GM18868 (cell line): ENCODE measurements at regions not wholly inside any gene's neighbourhood (a gene's known extent, or its start where the extent isn't known, plus 50 kb on each side); places are given as distances from the start of the nearest gene placed in this dataset.

ENCODE experiments used
- ATAC-seq: cut with Tn5 transposase; IDR thresholded peaks from one replicate; pipeline ENCODE4 v1.9.1; 2021; ENCODE audit warnings: mild to moderate bottlenecking, moderate library complexity; ENCODE audit not compliant: unreplicated experiment

DNA sequence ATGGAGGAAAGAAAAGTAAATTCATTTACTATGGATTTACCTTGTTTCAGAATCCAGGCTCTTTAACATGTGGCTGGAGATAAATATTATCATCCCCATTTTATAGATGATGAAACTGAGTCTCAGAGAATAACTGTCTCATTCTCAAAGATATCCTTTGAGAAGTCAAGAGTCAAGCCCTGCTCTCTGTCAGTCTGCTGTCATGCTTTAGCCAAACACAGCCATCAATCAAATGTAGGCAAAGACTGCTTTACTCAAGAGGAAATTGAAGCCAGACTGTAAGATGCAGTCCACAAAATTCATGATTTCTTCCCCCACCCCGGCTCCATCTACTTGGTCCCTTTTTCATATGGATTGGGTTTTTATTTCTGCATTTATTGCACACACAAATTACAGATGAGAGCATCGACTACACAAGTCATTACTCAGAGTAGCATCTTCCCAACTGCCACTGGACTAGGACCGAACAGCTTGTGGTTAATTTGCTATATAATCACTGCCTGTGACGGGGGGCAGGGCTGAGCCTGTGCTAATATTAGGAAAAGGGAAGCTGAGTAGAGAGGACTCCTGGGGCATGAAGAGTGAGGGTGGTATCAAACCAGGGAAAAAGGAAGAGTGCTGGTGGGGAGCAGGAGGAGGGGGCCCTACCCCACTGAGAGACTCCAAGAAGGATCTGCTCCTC lies 102.7 kb upstream of the TOP1 start:
- ATAC-seq, result no peak

DNA sequence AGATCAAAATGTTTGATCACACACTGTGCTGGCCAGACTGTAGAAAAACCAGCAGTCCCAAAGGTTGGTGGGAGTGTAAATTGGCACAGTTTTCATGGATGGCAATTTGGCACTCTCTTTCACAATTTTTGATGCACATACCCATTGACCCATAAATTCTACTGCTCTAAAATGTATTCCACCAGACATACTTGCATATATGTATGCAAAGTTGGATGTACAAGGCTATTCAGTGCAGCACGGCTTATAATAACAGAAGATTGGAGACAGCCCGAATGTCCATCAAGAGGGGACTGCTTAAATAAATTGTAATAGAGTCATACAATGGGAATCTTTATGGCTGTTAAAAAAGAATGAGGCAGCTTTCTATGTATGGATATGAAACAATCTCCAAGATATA lies 101.7 kb upstream of the TOP1 start:
- ATAC-seq, result no peak

DNA sequence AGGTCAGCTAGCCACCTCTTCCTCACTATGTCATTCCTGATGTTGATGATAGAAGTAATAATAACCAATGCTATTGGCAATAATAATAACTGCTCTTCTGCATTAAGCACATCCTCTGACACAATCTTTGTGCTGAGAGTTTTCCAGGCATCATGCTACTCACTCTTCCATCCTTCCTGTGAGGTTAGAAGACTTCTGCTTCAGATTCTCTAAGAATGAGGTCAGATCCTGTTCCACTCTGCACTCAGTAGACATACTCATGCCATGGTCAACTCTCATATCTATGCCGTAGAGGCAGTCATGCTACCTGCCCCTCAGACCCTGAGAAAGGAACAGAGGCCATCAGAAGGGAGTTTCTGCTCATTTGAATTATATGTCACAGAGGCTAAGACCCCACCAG lies 98.1 kb upstream of the TOP1 start:
- ATAC-seq, result no peak

DNA sequence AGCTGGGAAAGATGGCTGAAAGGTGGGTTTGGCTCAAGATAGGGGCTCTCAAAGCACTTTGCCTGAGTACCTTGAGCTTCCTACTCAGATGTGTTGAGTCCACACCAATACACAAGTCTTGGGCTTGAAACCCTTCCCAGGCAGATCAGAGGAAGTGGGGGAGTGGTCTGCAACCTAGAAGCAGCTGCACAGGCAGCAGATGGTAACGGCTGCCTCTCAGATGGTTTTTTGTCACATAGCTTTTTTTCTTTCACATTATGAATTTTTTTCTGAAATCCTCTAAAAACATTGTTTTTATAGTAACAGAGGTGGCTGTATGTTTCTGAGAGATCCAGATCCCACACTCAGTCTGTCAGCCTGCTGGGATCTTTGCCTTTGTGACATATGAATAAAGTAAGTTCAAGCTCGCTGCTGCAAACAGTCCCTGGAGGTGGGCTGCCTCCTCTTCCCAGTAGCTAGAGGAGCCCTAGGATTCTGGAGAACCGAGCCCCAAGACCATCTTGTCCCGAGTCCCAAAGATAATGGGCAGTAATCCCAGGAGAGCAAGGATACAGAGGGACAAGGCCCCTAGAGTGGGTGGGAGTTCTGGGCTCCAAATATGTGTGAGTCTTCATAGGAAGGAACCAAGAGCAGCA lies 97.1 kb upstream of the TOP1 start:
- no peak for ATAC-seq

DNA sequence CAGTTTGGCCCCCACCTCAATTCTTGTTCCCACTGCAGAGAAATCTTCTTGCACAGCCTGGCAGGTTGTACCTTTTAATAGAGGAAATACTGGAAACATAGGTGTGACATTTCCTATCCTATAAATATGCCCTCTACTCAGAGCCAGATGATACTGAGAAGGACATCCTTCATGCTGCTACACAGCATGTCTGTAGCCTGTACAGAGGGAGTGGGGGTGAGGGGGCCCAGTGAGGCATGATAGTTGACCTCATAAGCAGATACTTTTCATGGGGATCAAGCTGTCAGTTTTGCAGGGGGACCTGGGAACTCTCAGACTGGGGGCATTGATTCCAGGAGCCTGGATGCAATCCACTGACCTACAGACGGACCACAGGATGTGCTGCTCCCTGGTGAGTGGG lies 96.2 kb upstream of the TOP1 start:
- no peak for ATAC-seq

DNA sequence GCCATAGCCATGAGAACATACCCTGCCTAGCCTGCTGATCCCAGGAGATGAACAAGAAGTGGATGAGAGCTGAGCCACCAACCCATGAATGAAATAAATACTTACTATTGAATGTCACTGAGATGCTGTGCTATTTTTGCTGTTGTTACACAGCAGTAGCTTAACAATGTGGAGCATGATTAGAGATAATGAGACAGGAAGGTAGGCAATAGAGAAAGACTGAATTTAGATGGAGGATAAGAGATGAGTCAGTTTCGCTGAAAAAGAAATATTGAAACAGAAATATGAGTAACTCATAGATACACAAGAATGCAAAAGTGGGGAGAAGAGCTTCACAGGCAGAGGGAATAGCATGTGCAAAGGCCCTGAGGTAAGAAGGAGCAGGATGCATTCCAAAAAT lies 94.9 kb upstream of the TOP1 start:
- no peak for ATAC-seq

DNA sequence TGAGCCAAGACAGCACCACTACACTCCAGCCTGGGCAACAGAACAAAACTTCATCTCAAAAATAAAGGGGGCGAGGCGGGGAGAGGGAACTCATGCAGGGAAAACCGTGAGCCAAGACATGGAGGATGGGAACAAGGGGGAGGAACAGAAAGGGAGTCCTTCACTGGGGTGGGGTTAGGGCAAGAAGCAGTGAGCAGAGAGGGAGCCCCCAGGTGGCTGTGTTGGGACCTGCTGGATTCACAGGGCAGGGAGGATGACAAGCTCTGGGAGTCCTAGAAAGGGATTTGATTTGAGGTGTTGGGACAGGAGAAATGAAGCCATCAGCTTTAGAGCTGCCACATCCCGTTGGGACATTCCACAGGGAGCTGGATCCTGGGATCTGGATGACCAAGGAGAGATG lies 90.6 kb upstream of the TOP1 start:
- ATAC-seq, result no peak

DNA sequence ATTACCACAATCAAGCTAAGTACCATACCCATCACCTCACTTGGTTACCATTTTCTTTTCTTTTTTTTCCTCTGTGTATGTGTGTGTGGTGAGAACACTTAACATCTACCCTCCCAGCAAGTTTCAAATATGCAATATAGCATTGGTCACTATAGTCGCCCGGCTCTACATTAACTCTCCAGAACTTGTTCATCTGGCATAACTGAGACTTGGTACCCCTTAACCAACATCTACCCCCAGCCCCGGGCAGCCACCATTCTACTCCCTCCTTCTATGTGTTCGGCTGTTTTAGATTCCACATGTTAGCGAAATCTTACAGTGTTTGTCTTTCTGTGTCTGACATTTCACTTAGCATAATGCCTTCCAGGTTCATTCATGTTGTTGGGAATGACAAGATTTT lies 89.0 kb upstream of the TOP1 start:
- ATAC-seq, result no peak

DNA sequence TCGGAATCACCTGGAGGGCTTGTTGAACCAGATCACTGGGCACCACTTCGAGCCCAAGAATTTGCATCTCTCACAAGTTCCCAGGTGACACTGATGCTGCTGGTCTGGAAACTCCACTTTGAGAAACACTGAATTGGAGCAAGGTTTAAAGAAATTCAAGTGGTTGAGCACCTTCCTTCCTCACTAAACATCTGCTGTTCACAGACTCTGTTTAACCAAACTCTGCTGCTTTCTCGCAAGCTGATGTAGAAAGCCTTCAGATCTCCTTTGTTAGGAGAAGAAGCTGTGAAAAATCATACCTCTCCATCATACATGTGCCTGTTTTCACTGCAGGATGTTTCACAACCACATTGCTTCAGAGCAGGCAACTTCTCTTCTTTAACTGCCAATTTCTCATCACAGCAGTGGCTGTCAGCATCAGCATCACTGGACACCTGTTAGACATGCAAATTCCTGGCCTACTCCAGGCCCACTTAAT lies 87.5 kb upstream of the TOP1 start:
- no peak for ATAC-seq

DNA sequence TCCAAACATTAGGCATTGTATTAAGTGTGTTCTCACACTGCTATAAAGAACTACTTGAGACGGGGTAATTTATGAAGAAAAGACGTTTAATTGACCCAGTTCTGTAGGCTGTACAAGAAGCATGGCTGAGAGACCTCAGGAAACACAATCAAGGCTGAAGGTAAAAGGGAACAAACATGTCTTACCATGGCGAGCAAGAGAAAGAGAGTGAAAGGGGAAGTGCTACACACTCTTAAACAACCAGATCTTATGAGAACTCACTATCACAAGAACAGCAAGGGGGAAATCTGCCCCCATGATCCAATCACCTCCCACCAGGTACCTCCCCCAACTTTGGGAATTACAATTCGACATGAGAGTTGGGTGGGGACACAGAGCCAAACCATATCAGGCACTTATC lies 86.6 kb upstream of the TOP1 start:
- no peak for ATAC-seq

DNA sequence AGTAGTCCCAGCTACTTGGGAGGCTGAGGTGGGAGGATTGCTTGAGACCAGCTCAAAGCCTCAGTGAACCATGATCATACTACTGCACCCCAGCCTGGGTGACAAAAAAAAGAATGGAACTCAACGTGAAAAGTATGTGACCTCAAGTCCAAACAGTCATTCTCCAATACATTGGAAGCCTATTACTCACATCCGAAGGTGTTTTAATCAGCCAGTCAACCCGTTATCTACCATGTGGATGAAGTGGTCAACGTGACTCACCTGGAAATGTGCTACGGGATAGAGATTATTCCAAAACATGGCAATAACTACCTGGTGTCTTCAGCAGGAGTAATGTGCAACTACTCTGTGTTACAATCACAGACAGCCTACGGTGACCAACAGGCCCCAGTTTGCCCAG lies 85.8 kb upstream of the TOP1 start:
- ATAC-seq, result no peak

DNA sequence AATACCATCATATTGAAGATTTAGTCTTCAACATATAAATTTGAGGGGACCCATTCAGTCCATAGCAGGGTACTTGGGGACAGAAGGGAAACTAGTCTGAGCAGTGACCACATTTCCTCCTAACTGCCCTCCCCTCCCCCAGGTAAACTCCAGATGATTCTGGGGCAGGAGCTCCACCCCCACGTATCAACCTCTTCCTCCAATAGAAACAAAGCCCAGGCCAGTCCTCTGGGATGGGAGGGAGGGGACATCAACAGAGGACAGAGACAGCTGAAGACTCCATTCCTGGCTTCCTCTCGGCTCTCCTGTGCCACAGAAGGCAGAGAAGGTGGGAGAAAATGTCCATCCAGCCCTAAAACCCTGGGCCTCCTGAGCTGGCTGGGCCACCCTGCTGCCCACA lies 85.0 kb upstream of the TOP1 start:
- no peak for ATAC-seq

DNA sequence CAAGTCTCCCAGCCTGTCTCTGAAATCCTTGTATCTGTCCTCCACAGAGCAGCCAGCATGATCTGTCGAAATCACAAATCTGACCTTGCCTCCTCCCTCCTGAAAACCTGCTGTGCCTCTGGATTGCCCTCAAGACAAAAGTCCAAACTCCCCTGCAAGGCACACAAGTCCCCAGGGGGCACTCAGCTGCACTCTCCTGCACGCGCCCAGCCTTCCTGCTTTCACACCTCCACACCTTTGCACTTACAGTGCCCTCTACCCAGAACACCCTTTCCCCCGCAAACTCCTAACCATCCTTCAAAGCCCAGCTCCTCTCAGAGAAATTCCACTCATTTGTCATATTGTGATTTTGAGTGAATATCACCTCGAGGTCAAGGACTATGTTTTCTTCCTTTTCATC lies 83.4 kb upstream of the TOP1 start:
- no peak for ATAC-seq

DNA sequence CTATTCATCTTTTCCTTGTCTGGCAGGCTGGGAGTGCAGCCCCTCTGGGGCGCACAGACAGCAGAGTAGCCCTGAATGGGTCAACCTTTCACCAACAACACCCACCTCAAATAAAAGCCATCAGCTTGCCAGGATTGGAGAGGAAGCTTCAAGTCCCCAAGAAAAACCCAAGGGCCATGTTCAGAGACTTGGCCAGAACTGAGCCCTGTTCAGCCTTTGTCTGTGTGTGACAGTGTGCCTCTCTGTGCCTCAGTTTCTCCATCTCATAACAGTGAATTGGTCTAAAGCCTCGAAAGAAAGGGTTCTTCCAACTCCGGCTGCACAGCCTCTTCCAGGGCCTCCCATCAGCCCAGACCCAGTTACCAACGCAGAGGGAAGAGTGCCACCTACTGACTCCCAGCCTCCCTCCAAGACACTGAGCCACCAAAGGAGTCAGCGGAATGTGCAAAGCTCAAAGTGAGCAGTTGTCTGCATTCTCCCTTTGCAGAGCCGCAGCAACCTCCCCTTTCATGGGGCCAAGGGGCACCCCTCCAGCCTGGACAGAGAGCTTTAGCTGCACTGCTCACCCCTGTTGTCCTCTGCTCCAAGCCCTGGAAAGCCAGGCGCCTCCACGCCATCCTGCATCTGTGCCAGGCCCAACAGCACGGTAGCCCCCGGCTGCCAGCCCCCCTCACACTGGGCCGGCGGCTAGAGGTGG lies 82.7 kb upstream of the TOP1 start:
- no peak for ATAC-seq

DNA sequence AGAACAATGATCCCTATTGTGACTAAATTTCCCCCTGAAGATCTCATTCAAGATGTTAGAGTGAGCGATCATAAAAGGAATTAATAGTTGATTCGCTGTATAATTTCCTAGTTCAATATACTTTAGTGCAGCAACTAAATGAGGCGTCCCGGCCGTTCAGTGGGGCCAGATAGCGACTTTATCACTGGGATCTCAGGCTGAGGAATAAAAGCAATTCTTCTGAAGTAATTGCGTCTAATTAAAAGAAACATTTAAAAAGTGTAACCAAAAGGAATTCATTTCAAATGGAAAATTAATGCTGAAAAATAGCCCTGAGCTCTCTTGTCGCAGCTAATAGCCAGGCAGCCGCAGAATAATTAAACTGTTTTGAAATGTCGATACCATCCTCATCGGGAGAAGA lies 82.2 kb upstream of the TOP1 start:
- ATAC-seq, result no peak

DNA sequence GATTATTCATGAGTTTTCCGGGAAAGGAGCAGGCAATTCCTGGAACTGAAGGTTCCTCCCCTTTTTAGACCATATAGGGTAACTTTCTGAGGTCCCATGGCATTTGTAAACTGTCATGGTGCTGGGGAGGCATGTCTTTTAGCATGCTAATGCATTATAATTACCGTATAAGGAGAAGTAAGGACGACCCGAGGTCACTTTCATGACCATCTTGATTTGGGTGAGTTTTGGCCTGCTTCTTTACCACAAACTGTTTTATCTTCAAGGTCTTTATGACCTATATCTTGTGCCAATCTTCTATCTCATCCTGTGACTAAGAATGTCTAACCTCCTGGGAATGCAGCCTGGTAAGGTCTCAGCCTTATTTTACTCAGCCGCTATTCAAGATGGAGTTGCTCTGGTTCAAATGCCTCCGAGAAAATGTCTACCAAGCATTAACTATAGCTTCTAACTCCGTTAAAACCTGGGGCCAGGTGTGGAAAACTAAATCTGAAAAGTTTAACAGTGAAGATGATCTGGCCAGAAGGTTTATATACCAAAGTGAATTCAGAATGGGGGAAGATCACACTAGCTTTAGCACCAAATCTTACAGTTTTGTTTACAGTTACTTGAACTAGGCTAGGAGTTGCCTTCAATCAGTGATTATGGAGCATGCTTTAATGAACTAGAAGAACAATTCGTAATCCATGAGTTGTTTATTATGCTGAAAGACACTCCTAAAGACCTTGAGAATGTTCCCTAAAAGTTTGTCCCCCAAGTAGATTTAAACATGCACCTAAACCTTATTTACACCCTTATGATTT lies 80.0 kb upstream of the TOP1 start:
- no peak for ATAC-seq

DNA sequence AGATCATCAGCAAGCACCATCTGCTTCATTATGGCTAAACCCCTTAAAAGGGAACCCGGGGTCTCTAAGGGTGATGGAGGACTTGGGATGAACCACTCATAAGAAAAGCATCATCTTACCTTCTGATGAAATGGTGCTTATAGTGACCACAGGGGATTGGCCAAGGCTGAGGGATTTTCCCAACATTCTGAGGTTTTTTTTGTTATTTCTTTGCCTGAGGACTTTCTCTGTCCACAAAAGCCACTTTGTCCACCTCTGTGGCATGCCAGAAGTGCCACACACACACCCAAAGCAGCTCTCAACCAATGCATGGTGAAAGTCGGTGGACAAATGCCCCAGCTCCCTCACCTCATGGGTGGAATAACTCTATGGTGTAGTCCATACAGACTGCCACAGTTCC lies 79.3 kb upstream of the TOP1 start:
- ATAC-seq, result no peak

DNA sequence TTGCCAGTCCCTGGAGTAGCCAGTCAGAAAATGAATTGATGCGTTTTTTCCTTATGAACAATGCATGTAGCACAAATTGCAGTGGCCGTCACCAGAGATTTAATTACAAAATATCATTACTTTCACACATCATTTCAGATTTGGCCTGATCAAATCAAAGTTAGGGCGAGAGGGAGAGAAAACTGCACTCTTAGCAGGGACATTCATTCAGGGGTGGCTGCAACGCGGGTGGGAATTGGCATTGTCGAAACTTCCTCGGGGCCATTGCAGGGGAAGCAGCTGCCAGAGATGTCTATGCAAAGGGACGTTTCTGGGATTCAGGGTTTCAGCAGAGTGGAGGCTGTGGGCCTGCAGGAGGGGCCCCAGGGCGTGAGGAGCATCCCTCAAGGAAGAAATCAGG lies 76.5 kb upstream of the TOP1 start:
- ATAC-seq, result no peak

DNA sequence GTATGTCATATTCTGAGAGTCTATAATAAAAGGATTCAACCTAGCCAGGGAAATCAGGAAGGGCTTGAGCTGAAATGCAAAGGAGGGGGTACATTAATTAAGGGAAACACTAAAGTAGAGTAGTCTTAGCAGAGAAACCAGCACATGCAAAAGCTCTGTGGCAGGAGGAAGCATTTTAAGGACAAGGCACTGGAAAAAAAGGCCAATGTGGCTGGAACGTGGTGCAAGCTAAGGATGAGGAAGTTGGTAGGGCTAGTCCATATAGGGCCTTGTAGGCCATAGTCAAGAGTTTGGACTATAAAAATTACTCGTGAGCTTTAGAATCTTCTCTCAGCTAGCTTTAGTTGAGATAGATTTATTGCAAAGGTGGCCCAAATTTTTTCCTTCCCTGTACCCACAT lies 75.2 kb upstream of the TOP1 start:
- ATAC-seq, result no peak

DNA sequence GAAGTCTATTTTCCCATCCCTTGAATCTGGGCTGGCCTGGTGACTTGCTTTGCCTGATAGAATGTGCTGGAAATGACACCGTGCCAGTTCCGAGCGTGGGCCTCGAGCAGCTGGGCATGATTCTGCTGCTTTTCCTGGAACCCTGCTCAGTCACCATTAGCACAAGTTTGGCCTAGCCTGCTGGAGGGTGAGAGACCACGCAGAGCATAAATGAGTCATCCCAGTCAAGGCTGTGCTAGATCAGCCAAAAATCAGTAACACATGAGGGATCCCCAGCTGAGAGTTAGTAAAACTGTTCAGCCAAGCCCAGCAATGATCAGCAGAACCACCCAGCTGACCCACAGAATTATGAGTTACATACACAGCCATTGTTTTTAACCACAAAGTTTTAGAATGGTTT lies 74.8 kb upstream of the TOP1 start:
- ATAC-seq, result no peak

DNA sequence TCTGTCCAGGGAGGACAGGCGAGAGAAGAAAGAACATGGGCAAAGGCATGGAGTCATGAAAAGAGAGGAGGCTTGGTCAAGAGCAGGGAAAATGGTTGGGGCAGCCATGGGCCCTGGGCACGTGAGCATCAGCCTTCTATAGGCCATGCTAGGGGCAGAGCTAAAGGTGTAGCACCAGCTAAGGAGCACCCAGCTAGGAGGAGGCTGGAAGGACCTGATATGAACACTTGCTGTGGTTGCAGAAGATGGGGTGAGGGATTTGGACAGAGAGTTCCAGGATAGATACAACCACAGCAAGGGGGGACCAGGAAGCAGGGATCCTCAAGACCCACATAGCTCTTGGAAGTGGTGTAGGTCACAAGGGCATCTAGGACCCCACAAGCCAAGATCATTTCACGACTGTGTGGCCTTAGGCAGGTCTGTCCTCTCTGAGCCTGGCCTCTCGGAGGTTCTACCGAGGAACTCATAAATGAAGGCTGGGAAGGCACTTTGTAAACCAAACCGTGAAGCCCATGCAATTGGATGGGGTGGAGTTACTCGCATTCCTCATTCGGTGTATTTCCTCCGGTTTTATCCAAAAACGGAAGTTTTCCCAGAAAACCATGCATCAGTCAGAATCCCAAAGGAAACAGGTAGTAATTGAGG lies 74.0 kb upstream of the TOP1 start:
- no peak for ATAC-seq
